H9 (cell line): ENCODE measurements at regions not wholly inside any gene's neighbourhood (a gene's known extent, or its start where the extent isn't known, plus 50 kb on each side); places are given as distances from the start of the nearest gene placed in this dataset.

ENCODE experiments used
- DNase-seq: peaks from one replicate; pipeline ENCODE4 v3.0.0-alpha.2; 2017
- H2AFZ ChIP-seq: one replicate; pipeline ENCODE4 v1.6.1; 2013; ENCODE audit warnings: mild to moderate bottlenecking, low read length, control low read depth, moderate library complexity
- H2AK5ac ChIP-seq: 2 replicates; pipeline ENCODE4 v1.6.1; 2013; ENCODE audit warnings: low read length, control low read depth, mixed read lengths; ENCODE audit not compliant: insufficient read length
- H2BK120ac ChIP-seq: one replicate; pipeline ENCODE4 v1.6.1; 2013; ENCODE audit warnings: low read depth, mild to moderate bottlenecking, low read length, control low read depth, inconsistent platforms; ENCODE audit not compliant: poor library complexity, severe bottlenecking
- H2BK12ac ChIP-seq: 2 replicates; pipeline ENCODE4 v1.6.1; 2013; ENCODE audit warnings: low read length, control low read depth, mixed read lengths, low read depth; ENCODE audit not compliant: insufficient read length
- H2BK15ac ChIP-seq: 2 replicates; pipeline ENCODE4 v1.6.1; 2013; ENCODE audit warnings: low read depth, low read length, control low read depth
- H2BK20ac ChIP-seq: one replicate; pipeline ENCODE4 v1.6.1; 2013; ENCODE audit warnings: low read depth, mild to moderate bottlenecking, low read length, control low read depth, inconsistent platforms; ENCODE audit not compliant: poor library complexity, severe bottlenecking
- H2BK5ac ChIP-seq: 2 replicates; pipeline ENCODE4 v1.6.1; 2013; ENCODE audit warnings: low read length, control low read depth, mixed read lengths; ENCODE audit not compliant: insufficient read length
- H3K14ac ChIP-seq: 2 replicates; pipeline ENCODE4 v1.6.1; 2013; ENCODE audit warnings: low read length, control low read depth; ENCODE audit not compliant: insufficient read depth
- H3K18ac ChIP-seq: 2 replicates; pipeline ENCODE4 v1.6.1; 2013; ENCODE audit warnings: low read depth, mild to moderate bottlenecking, mixed read lengths, low read length, control low read depth; ENCODE audit not compliant: insufficient read length
- H3K23ac ChIP-seq: 2 replicates; pipeline ENCODE4 v1.6.1; 2013; ENCODE audit warnings: low read length, control low read depth, mixed read lengths, low read depth; ENCODE audit not compliant: insufficient read length
- H3K23me2 ChIP-seq: 2 replicates; pipeline ENCODE4 v1.6.1; 2013; ENCODE audit warnings: low read depth, mild to moderate bottlenecking, mixed read lengths, low read length, control low read depth; ENCODE audit not compliant: insufficient read length, poor library complexity, severe bottlenecking
- H3K27ac ChIP-seq: 2 replicates; pipeline ENCODE4 v1.5.1; 2013; ENCODE audit warnings: low read length, control low read depth, mixed read lengths, low read depth; ENCODE audit not compliant: insufficient read length
- H3K27me3 ChIP-seq: 2 replicates; pipeline ENCODE4 v1.6.1; 2013; ENCODE audit warnings: low read length, control low read depth, inconsistent platforms; ENCODE audit not compliant: insufficient read depth
- H3K4ac ChIP-seq: 2 replicates; pipeline ENCODE4 v1.6.1; 2013; ENCODE audit warnings: low read depth, mild to moderate bottlenecking, control low read depth, inconsistent platforms, low read length, moderate library complexity
- H3K4me1 ChIP-seq: 2 replicates; pipeline ENCODE4 v1.6.1; 2013; ENCODE audit warnings: low read length, control low read depth, inconsistent platforms; ENCODE audit not compliant: insufficient read depth
- H3K4me2 ChIP-seq: 2 replicates; pipeline ENCODE4 v1.6.1; 2013; ENCODE audit warnings: low read length, control low read depth, mixed read lengths; ENCODE audit not compliant: insufficient read length, insufficient read depth
- H3K56ac ChIP-seq: 2 replicates; pipeline ENCODE4 v1.6.1; 2013; ENCODE audit warnings: low read depth, mild to moderate bottlenecking, mixed read lengths, low read length, control low read depth; ENCODE audit not compliant: insufficient read length
- H3K79me1 ChIP-seq: 2 replicates; pipeline ENCODE4 v1.6.1; 2013; ENCODE audit warnings: low read depth, mild to moderate bottlenecking, moderate library complexity, low read length, control low read depth, inconsistent platforms; ENCODE audit not compliant: insufficient read depth, poor library complexity, severe bottlenecking
- H3K79me2 ChIP-seq: 2 replicates; pipeline ENCODE4 v1.6.1; 2013; ENCODE audit warnings: low read length, control low read depth, inconsistent platforms; ENCODE audit not compliant: insufficient read depth
- H3K9ac ChIP-seq: 2 replicates; pipeline ENCODE4 v1.6.1; 2013; ENCODE audit warnings: low read length, control low read depth, mixed read lengths; ENCODE audit not compliant: insufficient read length; ENCODE audit errors: extremely low read depth
- H3K9me3 ChIP-seq: one replicate; pipeline ENCODE4 v1.6.1; 2013; ENCODE audit warnings: low read depth, low read length, inconsistent platforms; ENCODE audit not compliant: control insufficient read depth
- H3T11ph ChIP-seq: one replicate; pipeline ENCODE4 v1.6.1; 2013; ENCODE audit warnings: mild to moderate bottlenecking, low read length, control low read depth, inconsistent platforms
- H4K20me1 ChIP-seq: one replicate; pipeline ENCODE4 v1.6.1; 2013; ENCODE audit not compliant: control insufficient read depth, insufficient read length, insufficient read depth
- H4K5ac ChIP-seq: 2 replicates; pipeline ENCODE4 v1.6.1; 2013; ENCODE audit warnings: low read depth, mild to moderate bottlenecking, mixed read lengths, low read length, control low read depth; ENCODE audit not compliant: insufficient read length
- H4K8ac ChIP-seq: replicated peaks from 2 replicates; pipeline ENCODE4 v1.6.1; 2013; ENCODE audit warnings: low read length, control low read depth, mixed read lengths, low read depth; ENCODE audit not compliant: insufficient read length
- H4K91ac ChIP-seq: 2 replicates; pipeline ENCODE4 v1.6.1; 2013; ENCODE audit warnings: low read depth, mild to moderate bottlenecking, moderate library complexity, mixed read lengths, low read length, control low read depth; ENCODE audit not compliant: insufficient read length
- H3K27ac Mint-ChIP-seq, 3 experiments: 2 replicates in 2 of 3; 3 replicates in 1 of 3; pipeline ENCODE4 v1.8.0; 2020 to 2021; ENCODE audit warnings: mixed read lengths in 3 of 3, mild to moderate bottlenecking in 1 of 3, moderate library complexity in 1 of 3
- H3K27me3 Mint-ChIP-seq: 2 replicates; pipeline ENCODE4 v1.8.0; 2021; ENCODE audit warnings: low read depth, mild to moderate bottlenecking, moderate library complexity, mixed read lengths
- H3K36me3 Mint-ChIP-seq, 3 experiments: 2 replicates in 2 of 3; 3 replicates in 1 of 3; pipeline ENCODE4 v1.8.0; 2020 to 2021; ENCODE audit warnings: low read depth in 3 of 3, mixed read lengths in 3 of 3; ENCODE audit not compliant: insufficient read depth in 1 of 3
- H3K4me1 Mint-ChIP-seq, 2 experiments: 2 replicates each; pipeline ENCODE4 v1.8.0; 2020; ENCODE audit warnings: mixed read lengths in 2 of 2
- H3K4me3 Mint-ChIP-seq, 2 experiments: 2 replicates in 1 of 2; 3 replicates in 1 of 2; pipeline ENCODE4 v1.8.0; 2020 to 2021; ENCODE audit warnings: mild to moderate bottlenecking in 2 of 2, mixed read lengths in 2 of 2, moderate library complexity in 1 of 2
- H3K9me3 Mint-ChIP-seq, 2 experiments: 2 replicates in 1 of 2; 3 replicates in 1 of 2; pipeline ENCODE4 v1.8.0; 2020; ENCODE audit warnings: mild to moderate bottlenecking in 2 of 2, mixed read lengths in 2 of 2, moderate library complexity in 1 of 2
- WGBS: extraction: QIAGEN DNeasy Blood & Tissue Kit; methylation state at CpG from one replicate; pipeline ENCODE4 v1.1.7; 2013; ENCODE audit warnings: missing lambda C conversion rate, low lambda C conversion rate, mixed read lengths; ENCODE audit not compliant: insufficient read length; ENCODE audit errors: extremely low coverage; 5-methylcytosine and 5-hydroxymethylcytosine counted together
- TF ChIP-seq, protein P1 (sequence below): fragments of 200-600 bp; sonication (generic); conservative IDR thresholded peaks from 3 replicates; pipeline ENCODE4 v1.8.0; 2021; ENCODE audit warnings: antibody characterized with exemption, mild to moderate bottlenecking

DNA sequence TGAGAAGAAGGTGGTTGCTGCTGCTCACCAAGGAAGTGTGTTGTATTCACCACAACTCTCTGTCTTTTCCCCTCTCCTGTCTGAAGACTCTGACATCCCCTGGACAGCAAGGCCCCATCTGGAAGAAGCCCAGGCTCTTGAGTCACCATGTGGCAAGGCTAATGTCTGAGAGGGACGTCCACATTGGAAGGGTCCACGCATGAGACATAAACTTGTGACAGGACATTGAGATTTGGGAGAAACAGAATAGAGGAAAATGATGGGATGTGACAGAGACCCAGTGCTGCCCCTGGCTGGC lies 176.5 kb downstream of the IRF8 start:
- Mint-ChIP-seq H3K4me3 (no peak overlapping the region), H3K27me3 (peaks cover 11% of the 10 kb centered on the region), H3K4me1 (peaks cover 16 to 18% of the 10 kb centered on the region in 2 experiments), H3K27ac (no peak overlapping the region; a peak in 1 of 7 replicates), H3K9me3 (peaks cover 0 to 2% of the 10 kb centered on the region in 2 experiments; a peak in 1 of 5 replicates), H3K36me3 (no peaks in the 10 kb centered on the region)
- Histone ChIP-seq H3K9ac (no peak overlapping the region), H2BK120ac (no peak overlapping the region), H2BK12ac (no peak overlapping the region), H2AFZ (no peak overlapping the region), H2BK5ac (no peak overlapping the region), H4K91ac (no peak overlapping the region), H3K56ac (no peak overlapping the region), H4K20me1 (no peaks in the 10 kb centered on the region), H3K23ac (no peak overlapping the region), H2BK20ac (no peak overlapping the region), H3K18ac (no peak overlapping the region), H2AK5ac (no peak overlapping the region), H3K27ac (no peak overlapping the region), H3K4me1 (no peaks in the 10 kb centered on the region; the same call in 1 of the 2 replicates), H3K23me2 (no peaks in the 10 kb centered on the region), H3K14ac (no peak overlapping the region), H2BK15ac (no peak overlapping the region), H4K8ac (no peak overlapping the region), H3K4ac (no peak overlapping the region), H3K27me3 (no peaks in the 10 kb centered on the region), H3K4me2 (no peak overlapping the region), H3T11ph (no peak overlapping the region), H3K9me3 (no peaks in the 10 kb centered on the region), H3K79me2 (no peaks in the 10 kb centered on the region), H3K79me1 (no peaks in the 10 kb centered on the region), H4K5ac (no peak overlapping the region)
- TF ChIP-seq, protein P1, sequence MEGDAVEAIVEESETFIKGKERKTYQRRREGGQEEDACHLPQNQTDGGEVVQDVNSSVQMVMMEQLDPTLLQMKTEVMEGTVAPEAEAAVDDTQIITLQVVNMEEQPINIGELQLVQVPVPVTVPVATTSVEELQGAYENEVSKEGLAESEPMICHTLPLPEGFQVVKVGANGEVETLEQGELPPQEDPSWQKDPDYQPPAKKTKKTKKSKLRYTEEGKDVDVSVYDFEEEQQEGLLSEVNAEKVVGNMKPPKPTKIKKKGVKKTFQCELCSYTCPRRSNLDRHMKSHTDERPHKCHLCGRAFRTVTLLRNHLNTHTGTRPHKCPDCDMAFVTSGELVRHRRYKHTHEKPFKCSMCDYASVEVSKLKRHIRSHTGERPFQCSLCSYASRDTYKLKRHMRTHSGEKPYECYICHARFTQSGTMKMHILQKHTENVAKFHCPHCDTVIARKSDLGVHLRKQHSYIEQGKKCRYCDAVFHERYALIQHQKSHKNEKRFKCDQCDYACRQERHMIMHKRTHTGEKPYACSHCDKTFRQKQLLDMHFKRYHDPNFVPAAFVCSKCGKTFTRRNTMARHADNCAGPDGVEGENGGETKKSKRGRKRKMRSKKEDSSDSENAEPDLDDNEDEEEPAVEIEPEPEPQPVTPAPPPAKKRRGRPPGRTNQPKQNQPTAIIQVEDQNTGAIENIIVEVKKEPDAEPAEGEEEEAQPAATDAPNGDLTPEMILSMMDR, result no peak
- peak; percentile 10 for DNase-seq
- WGBS, result no CpG with 5 or more reads among the region's 2 CpGs
